ENCODE measurements at regions not wholly inside any gene's neighbourhood (a gene's known extent, or its start where the extent isn't known, plus 50 kb on each side); places are given as distances from the start of the nearest gene placed in this dataset.
"Not testable (repeated sequence)": the region's sequence is repeated elsewhere in the genome, so short reads cannot be mapped to it uniquely, and the experiment has no call there.

- DNase-seq (ENCODE audit: low spot score) = no peak
These were observed 164.2 kb upstream of the C1orf174 start for GRCh38 chr1:4064150-4064889.

DNA sequence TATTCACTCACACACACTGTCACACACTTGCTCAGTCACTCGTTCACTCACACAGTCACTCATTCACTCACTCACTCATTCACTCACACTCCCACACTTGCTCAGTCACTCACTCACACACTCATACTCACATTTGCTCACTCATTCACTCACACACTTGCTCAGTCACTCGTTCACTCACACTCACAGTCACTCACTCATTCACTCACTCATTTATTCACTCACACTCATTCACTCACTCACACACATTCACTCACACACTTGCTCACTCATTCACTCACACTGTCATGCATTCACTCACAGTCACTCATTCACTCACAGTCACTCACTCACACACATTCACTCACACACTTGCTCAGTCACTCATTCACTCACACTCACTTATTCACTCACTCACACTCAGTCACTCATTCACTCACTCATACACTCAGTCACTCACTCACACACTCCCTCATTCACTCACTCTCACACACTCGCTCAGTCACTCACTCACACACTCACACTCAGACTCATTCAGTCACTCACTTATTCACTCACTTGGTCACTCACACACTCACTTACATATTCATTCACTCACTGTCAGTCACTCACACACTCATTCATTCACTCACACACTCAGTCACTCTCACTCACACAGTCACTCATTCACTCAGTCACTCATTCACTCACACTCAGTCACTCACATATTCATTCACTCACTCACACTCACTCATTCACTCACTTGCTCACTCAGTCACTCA, 167.0 kb upstream of the C1orf174 start:
- DNase-seq (ENCODE audit: low spot score) = no peak

DNA sequence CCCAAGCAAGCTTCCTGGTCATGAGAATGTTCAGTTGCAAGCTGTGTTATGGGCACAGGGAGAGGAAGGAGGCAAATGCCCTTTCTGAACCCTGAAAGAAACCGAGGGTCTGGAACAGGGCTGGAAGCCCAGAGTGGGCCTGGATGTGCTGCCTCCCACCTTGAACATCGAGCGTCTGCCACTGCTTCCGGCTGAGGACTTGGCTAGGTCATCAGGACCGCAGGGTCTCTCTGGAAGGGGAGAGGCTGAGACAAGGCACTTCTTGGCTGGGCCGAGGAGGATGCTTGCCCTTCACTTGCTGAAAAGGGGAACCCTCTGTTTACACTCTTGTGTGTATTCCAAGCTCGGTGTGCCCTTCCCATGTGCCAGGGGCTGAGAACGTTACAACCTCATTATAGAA, 168.0 kb upstream of the C1orf174 start:
- DNase-seq (ENCODE audit: low spot score) = no peak

DNA sequence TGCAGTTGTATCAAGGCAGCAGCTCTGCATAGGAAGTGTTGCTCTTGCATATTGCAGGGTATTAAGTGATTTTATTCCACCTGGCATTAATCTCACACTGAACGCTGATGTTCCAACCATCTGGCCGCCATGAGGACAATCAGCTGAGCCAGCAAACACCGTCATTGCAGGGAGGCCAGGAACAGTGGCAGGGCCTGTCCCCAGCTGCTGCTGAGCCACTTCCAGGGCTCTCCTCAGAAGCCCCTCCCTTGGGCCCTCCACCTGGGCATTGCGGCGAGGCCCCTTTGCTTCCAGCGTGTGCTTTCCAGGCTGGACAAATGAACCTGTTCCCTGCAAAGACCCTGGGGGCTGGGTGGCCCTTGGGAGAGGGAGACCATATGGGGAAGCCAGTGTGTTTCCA, 171.6 kb upstream of the C1orf174 start:
- DNase-seq (ENCODE audit: low spot score) = no peak

- DNase-seq (ENCODE audit: low spot score) = no peak
These were observed 172.5 kb upstream of the C1orf174 start for GRCh38 chr1:4072481-4073153.

DNA sequence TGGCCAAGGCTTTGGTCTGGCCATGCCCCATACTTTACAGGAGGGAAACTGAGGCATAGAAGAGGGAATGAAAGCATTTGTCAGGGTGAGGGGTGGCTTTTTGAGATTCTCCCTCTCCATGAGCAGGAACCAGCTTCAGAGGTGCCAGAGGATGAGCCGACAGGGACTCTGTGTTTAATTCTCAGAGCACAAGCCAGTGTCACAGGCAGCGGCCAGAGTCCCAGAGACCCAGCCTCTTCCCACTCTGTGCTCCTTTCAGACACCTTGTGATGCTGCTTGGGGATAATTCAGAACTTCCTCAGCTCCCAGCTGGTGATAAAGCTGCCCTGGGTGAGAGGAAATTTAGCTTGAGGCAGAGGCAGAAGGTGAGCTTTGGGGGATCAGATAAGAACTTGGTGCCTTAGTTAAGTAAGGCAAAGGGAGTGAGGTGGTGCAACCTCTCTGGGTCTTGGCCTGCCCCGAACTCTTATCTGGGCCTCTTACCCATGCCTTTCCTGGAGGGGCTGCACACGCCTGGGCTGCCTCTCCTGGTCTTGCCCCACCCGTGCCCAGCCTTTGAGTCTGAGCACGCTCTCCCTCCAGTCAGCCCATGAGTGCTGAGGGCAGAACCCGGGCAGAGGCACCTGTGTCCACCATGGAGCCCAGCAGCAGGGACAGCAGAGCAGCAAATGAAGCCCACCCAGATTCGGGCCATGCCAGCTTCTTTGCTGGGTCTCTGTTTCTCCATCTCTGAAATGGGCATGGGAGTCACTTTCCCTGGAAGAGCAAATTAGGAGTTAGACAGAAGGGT, 175.6 kb upstream of the C1orf174 start:
- no peak for DNase-seq (ENCODE audit: low spot score)

GRCh38 chr1:4076346-4076745, 176.3 kb upstream of the C1orf174 start:
- DNase-seq (ENCODE audit: low spot score) = no peak

DNA sequence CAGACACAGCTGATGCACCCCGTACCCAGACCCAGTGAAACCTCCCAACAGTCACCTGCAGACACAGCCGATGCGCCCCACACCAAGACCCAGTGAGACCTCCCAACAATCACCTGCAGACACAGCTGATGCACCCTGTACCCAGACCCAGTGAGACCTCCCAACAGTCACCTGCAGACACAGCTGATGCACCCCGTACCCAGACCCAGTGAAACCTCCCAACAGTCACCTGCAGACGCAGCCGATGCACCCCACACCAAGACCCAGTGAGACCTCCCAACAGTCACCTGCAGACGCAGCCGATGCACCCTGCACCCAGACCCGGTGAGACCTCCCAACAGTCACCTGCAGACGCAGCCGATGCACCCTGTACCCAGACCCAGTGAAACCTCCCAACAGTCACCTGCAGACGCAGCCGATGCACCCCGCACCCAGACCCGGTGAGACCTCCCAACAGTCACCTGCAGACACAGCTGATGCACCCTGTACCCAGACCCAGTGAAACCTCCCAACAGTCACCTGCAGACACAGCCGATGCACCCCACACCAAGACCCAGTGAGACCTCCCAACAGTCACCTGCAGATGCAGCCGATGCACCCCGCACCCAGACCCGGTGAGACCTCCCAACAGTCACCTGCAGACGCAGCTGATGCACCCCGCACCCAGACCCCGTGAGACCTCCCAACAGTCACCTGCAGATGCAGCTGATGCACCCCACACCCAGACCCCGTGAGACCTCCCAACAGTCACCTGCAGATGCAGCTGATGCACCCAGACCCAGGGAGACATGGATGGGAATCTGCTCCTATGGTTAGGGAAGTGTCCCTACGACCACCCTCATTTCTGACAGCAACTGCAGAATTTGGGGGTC, 178.3 kb upstream of the C1orf174 start:
- DNase-seq (ENCODE audit: low spot score) = not testable (repeated sequence)

DNA sequence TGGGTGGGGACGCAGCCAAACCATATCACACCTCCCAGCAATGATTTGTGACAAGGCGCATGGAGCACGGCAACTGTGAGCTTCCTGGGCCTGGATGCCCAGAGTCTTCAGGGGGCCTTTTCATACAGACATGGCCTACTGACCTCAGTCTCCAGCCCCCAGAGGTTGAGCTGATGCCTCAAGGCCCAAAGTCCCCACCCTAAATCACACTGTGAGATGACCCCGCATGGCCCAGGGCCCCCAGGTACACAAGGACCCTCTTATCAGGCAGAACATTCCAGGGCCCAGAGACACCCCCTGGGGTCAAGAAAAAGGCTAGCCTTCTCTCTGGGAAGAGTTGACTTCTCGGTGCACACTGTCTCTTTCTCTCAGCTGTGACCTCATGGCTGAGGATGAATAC, 179.7 kb upstream of the C1orf174 start:
- no peak for DNase-seq (ENCODE audit: low spot score)

DNA sequence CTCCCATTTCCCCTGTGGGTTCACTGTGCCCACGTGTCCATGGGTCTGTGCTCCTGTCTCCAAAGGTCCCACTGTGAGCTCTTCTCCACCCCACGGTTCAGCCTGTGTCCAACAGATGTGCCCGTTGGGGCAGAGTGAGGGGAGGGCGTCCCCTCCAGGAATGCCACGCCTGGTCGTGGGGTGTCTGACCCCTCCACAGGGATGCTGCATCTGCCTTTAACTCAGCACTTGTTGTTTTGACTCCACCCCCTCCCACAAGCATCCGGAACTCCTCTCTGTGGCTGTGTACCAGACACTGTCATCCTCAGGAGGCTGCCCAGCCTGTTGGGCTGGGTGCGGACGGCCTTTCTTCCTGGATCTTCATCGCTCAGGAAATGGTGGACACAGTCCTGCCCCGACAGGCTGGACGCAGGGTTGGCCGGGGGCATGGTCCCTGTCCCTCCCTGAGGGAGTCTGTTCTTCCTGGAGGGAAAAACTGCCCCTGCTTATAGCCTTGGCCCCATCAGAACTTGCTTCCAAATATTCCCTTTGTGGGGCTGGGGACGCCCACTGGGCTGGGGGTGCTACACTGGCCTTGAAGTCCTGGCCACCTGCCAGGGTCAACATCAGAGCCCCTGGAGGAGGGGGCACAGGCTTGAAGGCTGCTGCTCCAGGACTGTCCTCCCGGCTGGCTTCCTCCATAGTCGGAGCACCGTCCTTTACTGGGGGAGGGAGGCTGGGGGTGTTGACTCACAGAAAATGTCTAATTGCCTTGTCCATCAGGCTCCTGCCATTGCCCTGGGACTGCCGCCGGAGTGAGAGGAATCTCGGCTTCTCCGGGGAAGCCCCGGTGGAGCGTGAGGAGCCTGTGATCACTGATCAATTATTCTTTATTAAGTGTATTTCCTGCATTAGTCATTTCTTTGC, 182.0 kb upstream of the C1orf174 start:
- DNase-seq (ENCODE audit: low spot score) = no peak

DNA sequence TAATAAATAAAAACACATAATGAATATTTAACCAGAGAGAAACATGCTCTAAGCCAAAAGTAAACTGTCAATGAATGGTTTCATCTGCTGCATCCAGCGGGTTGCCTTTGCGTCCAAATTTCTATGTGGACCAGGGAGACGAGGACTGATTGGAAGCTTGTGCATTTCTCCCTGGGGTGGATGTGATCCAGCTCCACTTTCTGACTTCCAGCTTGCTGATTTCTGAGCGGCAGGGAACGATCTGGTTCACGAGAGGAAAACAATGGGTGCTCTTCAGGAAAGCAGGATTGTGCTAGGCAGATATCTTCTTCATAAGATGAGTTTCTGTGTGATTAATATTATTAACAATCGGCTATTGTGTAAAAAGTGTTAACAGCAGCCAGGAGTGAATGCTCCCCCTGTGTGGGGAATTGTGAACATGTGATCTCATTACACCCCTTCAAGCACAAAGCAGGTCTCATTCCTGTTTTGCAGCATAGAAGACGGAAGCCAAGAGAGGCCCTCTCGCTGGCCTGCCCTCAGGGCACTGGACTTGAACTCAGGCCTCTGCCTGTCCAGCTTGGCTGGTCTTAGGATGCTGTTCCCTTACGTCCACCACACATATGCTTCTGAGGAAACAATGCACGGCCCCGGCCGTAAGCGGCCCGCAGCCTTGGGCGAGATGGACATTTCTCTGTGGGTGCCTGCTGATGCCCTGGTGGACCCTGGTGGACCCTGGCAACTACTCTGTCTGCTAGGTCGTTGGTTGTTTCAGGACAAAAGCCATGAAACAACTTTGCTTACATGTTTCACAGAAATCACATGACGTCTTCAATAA, 183.4 kb upstream of the C1orf174 start:
- DNase-seq (ENCODE audit: low spot score) = no peak

DNA sequence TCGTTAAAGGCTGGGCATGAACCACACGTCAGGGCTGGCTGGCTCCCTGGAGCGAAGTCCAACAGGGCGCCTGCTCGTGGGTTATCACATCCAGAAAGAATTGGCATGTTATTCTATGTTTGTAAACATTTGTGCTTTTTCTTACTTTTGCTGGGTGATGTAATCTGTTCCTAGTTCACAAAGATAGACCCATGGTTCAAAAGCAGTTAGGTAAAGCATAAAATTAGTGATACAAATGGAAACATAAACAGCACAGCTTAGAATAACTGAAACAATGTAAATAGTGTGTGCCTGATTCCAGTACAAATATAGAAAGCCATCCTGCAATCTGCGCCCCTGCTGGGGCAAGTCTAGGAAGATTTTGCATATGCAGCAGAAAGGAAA, 184.0 kb upstream of the C1orf174 start:
- no peak for DNase-seq (ENCODE audit: low spot score)

DNA sequence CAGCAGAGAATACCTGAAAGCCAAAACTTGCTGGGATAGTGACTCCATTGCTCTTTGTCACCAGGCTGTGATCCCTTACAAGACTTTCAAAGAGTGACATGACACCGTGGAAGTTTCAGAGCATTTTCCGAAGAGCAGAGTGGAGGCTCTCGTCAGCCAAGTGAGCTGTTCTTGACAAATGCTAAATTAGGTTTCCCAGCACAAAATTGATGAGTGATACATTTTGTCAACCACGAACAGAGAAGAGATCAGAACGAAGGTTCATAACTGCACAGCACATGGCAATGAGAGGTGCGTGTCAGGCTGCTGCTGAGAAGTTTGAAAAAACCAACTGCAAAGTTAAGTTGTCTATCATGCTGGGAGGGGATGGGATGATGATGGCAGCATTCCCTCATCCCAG, 184.4 kb upstream of the C1orf174 start:
- no peak for DNase-seq (ENCODE audit: low spot score)

DNA sequence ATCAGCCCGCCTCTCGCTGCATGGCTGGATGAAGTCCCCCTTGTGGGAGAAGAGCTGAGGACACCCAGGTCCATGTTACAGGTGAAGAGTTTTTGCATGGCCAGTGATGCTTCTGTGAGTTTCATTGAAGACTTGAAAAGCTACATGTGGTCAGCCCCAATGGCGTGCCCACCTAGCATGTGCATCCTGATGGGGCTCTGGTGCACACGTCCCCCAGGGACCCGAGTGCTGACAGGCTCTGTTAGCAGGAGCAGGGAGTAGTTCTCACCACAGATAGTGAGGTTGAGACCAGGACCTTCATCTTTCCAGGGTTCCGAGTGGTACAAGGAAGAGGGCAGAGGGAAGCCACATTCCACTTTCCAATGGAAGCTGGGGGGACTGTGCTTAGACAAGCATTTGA, 184.8 kb upstream of the C1orf174 start:
- no peak for DNase-seq (ENCODE audit: low spot score)

DNA sequence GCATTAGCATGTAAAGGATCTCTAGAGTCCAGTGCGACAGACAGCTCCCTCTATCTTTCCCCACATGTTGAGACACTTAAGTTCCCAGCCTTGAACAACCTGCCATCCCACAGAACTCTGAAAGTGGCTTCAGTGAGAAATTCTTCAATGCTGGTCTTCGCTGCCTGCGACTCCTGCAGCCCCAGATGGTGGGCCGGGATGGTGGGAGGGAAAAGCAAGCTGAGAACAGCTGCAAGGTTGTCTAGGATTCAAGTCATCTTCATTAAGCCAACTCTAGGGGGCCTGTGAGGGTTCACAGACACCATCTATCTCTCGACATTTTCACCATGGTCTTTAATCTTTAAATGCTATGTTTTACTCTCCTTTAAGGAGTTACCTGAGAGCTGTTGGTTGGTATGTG, 185.5 kb upstream of the C1orf174 start:
- no peak for DNase-seq (ENCODE audit: low spot score)

- no peak for DNase-seq (ENCODE audit: low spot score)
These were observed 186.2 kb upstream of the C1orf174 start for GRCh38 chr1:4086085-4086850.

DNA sequence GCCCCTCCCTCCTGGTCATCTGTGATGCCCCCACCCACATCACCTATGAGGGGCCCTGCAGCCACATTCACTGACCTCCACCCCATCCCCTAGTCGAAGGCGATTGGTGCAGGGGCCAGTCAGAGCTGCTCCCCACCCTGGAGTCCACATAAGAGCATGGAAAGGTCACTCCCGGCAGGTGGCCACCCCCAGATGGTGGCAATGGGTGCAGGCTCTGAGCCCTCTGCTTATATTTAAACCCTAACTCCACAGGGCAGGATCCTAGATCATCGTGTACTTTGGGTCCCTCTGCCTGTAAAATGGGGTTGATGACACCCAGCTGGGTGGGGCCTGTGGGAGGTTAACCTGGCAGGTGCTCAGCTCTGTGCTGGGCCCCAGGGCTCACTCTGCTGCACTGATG, 186.8 kb upstream of the C1orf174 start:
- no peak for DNase-seq (ENCODE audit: low spot score)

DNA sequence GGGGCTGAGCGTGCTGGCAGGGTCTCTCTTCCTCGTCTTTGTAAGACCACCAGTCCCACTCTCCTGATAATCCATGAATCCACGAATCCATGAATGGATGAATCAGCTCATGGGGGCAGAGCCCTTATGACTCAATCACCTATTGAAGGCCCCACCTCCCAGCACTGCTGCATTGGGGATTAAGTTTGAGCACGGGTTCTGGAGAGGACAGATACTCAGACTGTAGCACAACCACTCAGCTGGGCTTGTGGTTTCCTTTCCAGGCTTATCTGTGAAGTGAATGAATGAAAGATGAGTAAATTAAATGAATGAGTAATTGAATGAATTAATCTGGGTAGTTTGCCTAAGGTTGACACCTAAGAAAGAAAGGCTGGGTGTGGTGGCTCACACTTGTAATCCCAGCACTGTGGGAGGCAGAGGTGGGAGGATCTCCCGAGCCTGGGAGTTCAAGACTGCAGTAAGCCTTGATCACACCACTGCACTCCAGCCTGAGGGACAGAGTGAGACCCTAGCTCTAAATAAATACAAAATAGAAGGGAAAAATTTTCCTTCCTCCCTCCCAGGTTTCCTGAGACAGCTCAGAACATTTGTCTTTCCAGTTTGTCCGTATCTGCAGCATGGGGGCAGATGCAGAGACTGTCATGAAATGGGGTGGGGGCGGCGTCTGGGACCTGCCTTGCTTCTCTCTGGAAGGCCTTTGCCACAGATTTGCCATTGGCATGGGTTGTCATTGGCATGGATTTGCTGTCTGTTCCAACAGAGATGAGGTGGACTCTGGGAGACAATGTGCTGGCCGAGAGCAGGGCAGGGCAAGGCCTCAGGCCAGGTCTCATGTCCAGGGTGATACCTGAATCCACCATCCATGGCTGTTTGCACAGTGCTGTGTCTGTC, 187.7 kb upstream of the C1orf174 start:
- no peak for DNase-seq (ENCODE audit: low spot score)
